A549 (cell line): ENCODE measurements at regions not wholly inside any gene's neighbourhood (a gene's known extent, or its start where the extent isn't known, plus 50 kb on each side); places are given as distances from the start of the nearest gene placed in this dataset.

Experiments used
- CTCF ChIP-seq: fragments of >200 bp; sonication (Bioruptor Twin); formaldehyde crosslinking; IDR thresholded peaks from 3 replicates; pipeline ENCODE4 v1.5.1; 2016
- PHF8 ChIP-seq: fragments of 200-600 bp; sonication (generic); IDR thresholded peaks from 2 replicates; pipeline ENCODE4 v1.6.1; 2016; ENCODE audit warnings: low read depth, mild to moderate bottlenecking, antibody characterized with exemption, moderate library complexity, borderline replicate concordance

GRCh38 chr1:91621360-91621759 is 120.7 kb downstream of the CDC7 start:
- TF ChIP-seq PHF8 (no peak), CTCF (no peak)
